ENCODE measurements at regions not wholly inside any gene's neighbourhood (a gene's known extent, or its start where the extent isn't known, plus 50 kb on each side); places are given as distances from the start of the nearest gene placed in this dataset.

DNA sequence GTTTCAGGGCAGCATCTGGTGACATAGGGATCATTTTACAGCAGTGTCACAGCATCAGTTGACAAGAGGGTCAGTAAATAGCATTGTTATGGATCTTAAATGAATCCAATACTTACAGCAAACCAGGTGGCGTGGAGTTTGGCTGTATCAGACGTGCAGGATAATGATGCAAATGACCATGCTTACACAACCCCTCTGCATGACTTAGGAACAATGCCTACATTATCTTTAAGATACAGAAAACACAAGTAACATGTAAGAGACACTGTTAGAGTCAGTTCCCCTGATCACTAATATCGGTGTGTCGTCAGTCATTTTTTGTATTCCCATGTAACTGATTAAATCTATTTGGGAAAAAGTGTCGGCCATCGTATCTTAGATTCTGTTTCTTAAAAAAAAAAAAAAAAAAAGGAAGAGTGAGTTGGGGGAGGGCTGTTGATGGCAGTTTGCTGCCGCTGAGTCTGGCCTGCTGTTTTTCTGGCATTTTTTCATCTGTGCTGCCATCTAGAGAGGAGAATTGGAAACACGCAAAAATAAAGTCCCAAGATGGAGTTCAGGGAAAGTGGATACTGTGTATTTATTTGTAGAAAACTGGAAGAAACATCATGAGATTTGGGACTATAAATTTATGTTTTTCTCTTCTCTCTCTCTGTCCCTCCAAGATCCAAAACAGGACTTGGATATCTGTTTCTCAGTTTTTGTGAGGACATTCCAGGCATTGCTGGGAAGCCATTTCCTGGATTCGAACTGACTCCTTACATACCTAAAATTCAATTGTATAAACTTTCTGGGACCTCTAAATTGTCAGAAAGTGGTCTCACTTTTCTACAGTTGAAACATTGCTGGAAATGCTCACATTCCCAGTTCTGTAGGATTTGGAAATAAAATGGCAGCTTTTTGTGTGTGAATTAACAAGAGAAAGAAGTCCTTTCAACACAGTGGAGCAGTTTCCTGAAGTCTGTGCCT, 60.3 kb upstream of the AGPS start (continued):
- TF ChIP-seq EZH2phosphoT487 (IDR thresholded peaks at IDR 0.05; ENCODE audit: borderline replicate concordance), result no peak
- TF ChIP-seq CBX3 (IDR thresholded peaks at IDR 0.05; ENCODE audit: low read depth), result peak; percentile 14; the same call in 1 of the 2 replicates
- TF ChIP-seq, protein P1, sequence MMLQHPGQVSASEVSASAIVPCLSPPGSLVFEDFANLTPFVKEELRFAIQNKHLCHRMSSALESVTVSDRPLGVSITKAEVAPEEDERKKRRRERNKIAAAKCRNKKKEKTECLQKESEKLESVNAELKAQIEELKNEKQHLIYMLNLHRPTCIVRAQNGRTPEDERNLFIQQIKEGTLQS (IDR thresholded peaks at IDR 0.05), result no peak
- no peak for TF ChIP-seq EGR1 (IDR thresholded peaks at IDR 0.05; ENCODE audit: low read depth)
- no peak; the same call in 1 of the 2 replicates for TF ChIP-seq ELF1 (IDR thresholded peaks at IDR 0.05; ENCODE audit: borderline replicate concordance, low read depth)

DNA sequence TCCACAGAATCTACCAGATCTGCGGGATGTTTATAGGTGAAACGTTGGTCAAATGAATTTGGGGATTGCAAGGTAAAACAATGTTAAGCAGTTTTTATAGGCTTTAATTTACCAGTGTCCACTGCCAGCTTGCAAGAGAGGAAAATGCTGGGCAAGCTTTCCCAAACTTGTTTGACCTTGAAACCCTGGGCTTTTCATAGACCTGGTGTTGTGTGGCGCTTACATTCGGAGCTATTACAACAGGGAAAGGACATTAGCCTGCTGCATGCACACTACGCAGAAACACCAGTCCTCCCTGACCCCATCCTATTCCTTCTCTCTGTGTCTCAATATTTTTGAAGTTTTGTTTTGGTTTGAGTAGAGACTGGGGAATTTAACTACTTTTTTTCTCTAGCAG, 59.6 kb upstream of the AGPS start:
- no peak overlapping the region for H3K27ac ChIP-seq (ENCODE audit: low read depth, low read length)
- ChIA-PET CTCF (interaction anchor here (1.0 to 4.9 kb wide), 4 partner anchors 68 to 271 kb away, joined by 3 to 65 read pairs (median 16); partner anchors contain the start of gene NFE2L2), POLR2A (interaction anchor here (1.8 kb wide), 1 partner anchor 168 kb away, joined by 5 read pairs; no protein-coding TSS in a partner anchor), RAD21 (ENCODE audit: low non-redundant PET in 1 of 2, low total read pairs in 2 of 2, uncharacterized antibody in 2 of 2, unreplicated experiment in 2 of 2) (interaction anchor here in 1 of 2 experiments (2.0 kb wide), 1 partner anchor 168 kb away, joined by 9 read pairs; no protein-coding TSS in a partner anchor)
- H3K4me3 ChIP-seq (replicated peaks in 1 of 2; ENCODE audit: low read depth in 1 of 2, low read length in 2 of 2), result no peak overlapping the region
- peak overlapping the region; percentile 34; the same call in 1 of the 2 replicates for H3K9ac ChIP-seq (ENCODE audit: low read length)
- H3K27me3 ChIP-seq (ENCODE audit: insufficient read depth, low read length), result no peaks in the 10 kb centered on the region
- no peaks in the 10 kb centered on the region for H4K20me1 ChIP-seq (ENCODE audit: insufficient read depth)
- H3K9me2 ChIP-seq (ENCODE audit: insufficient read depth), result no peaks in the 10 kb centered on the region
- H3K4me2 ChIP-seq (ENCODE audit: low read length), result peak overlapping the region; percentile 34; the same call in 1 of the 2 replicates
- H3K4me1 ChIP-seq (ENCODE audit: control insufficient read depth in 1 of 2, insufficient read depth in 2 of 2, low read length in 2 of 2), result peaks cover 10 to 25% of the 10 kb centered on the region in 2 experiments
- no peak for TF ChIP-seq EZH2 (IDR thresholded peaks at IDR 0.05)
- TF ChIP-seq, protein P2, sequence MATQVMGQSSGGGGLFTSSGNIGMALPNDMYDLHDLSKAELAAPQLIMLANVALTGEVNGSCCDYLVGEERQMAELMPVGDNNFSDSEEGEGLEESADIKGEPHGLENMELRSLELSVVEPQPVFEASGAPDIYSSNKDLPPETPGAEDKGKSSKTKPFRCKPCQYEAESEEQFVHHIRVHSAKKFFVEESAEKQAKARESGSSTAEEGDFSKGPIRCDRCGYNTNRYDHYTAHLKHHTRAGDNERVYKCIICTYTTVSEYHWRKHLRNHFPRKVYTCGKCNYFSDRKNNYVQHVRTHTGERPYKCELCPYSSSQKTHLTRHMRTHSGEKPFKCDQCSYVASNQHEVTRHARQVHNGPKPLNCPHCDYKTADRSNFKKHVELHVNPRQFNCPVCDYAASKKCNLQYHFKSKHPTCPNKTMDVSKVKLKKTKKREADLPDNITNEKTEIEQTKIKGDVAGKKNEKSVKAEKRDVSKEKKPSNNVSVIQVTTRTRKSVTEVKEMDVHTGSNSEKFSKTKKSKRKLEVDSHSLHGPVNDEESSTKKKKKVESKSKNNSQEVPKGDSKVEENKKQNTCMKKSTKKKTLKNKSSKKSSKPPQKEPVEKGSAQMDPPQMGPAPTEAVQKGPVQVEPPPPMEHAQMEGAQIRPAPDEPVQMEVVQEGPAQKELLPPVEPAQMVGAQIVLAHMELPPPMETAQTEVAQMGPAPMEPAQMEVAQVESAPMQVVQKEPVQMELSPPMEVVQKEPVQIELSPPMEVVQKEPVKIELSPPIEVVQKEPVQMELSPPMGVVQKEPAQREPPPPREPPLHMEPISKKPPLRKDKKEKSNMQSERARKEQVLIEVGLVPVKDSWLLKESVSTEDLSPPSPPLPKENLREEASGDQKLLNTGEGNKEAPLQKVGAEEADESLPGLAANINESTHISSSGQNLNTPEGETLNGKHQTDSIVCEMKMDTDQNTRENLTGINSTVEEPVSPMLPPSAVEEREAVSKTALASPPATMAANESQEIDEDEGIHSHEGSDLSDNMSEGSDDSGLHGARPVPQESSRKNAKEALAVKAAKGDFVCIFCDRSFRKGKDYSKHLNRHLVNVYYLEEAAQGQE (IDR thresholded peaks at IDR 0.05; ENCODE audit: low read depth), result no peak
- no peak for TF ChIP-seq CBX3 (IDR thresholded peaks at IDR 0.05; ENCODE audit: low read depth)
- no peak for TF ChIP-seq SIN3A (IDR thresholded peaks at IDR 0.05; ENCODE audit: low read depth)
- no peak for TF ChIP-seq ZFX (IDR thresholded peaks at IDR 0.05)
- no peak for TF ChIP-seq FOSL1 (IDR thresholded peaks at IDR 0.05; ENCODE audit: low read depth)
- no peak for TF ChIP-seq CEBPB (IDR thresholded peaks at IDR 0.05; ENCODE audit: low read depth)
- TF ChIP-seq, protein P1 (IDR thresholded peaks at IDR 0.05), result no peak
- no peak for TF ChIP-seq POLR2A (IDR thresholded peaks at IDR 0.05; ENCODE audit: borderline replicate concordance, extremely low read depth, insufficient read depth, insufficient read length)
- no peak for TF ChIP-seq YY1 (IDR thresholded peaks at IDR 0.05; ENCODE audit: extremely low read depth, insufficient replicate concordance, low read depth, low read length)
- ATAC-seq (no peak), DNase-seq (ENCODE audit: low read depth, low spot score) (no peak)
- intact Hi-C loops (cut with micrococcal nuclease), result loop anchor here (1.0 to 10.0 kb wide), 3 partner anchors 70 to 678 kb away; no protein-coding TSS in a partner anchor
- no peaks in the 10 kb centered on the region for H3K9me3 ChIP-seq (ENCODE audit: control insufficient read depth in 1 of 2, insufficient read depth in 1 of 2, low read depth in 1 of 2, low read length in 2 of 2)
- H3K79me2 ChIP-seq (ENCODE audit: insufficient read depth, low read length), result no peaks in the 10 kb centered on the region
- H3K36me3 ChIP-seq (ENCODE audit: control insufficient read depth in 1 of 2, insufficient read depth in 2 of 2, low read length in 2 of 2), result no peaks in the 10 kb centered on the region
- BruUV-seq (replicated peaks), result no TSS peak
- peak overlapping the region; percentile 99 for H2AFZ ChIP-seq (ENCODE audit: low read depth, low read length, poor library complexity, severe bottlenecking)

All from HCT116 (cell line).